ENCODE measurements at regions not wholly inside any gene's neighbourhood (a gene's known extent, or its start where the extent isn't known, plus 50 kb on each side); places are given as distances from the start of the nearest gene placed in this dataset.

DNA sequence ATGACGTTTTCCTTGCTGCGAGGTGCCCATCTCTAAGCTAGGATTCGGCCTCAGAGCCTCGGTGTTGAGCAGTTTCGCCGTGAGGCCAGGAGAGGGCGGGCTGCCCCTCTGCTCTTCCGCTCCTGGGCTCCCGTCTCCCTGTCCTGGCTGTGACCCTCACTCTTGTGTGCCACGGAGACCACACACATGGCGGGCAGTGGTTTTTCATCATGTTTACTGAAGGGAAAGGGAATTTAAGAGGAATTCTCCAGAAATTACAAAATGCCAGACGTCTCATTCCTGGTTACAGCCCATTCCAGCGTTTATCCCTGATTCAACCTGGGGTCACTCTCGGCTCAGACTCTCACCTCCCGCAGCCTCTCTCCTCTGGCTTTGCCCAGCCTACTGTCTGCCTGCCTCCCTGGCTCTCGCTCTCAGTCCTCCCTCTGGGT is 96.8 kb upstream of the ELAC2 start:
- Histone ChIP-seq H4K5ac (ENCODE audit: insufficient read length, low read depth, low read length) (no peak overlapping the region), H3K18ac (ENCODE audit: extremely low read depth, low read length) (no peak overlapping the region), H3K27ac (ENCODE audit: low read depth, low read length) (no peak overlapping the region), H3K79me2 (ENCODE audit: control insufficient read depth in 1 of 2, insufficient read depth in 2 of 2, low read length in 2 of 2) (no peaks in the 10 kb centered on the region), H2BK15ac (ENCODE audit: low read length) (no peak overlapping the region), H2BK120ac (replicated peaks; ENCODE audit: low read depth, low read length) (no peak overlapping the region), H3K27me3 (replicated peaks in 1 of 4; ENCODE audit: control insufficient read depth in 3 of 4, extremely low read depth in 1 of 4, insufficient read depth in 3 of 4, low read length in 3 of 4) (peaks cover 0 to 1% (median 0%) of the 10 kb centered on the region in 4 experiments; a peak in 1 of 7 replicates), H3K56ac (replicated peaks; ENCODE audit: insufficient read length, low read depth, low read length) (no peak overlapping the region), H4K91ac (replicated peaks; ENCODE audit: insufficient read length, low read length) (no peak overlapping the region), H3K14ac (ENCODE audit: insufficient read length) (no peak overlapping the region), H3K4me1 (replicated peaks in 1 of 4; ENCODE audit: control insufficient read depth in 3 of 4, insufficient read depth in 4 of 4, low read length in 3 of 4) (no peaks in the 10 kb centered on the region), H3K9ac (replicated peaks in 1 of 4; ENCODE audit: extremely low read depth in 1 of 4, low read depth in 3 of 4, low read length in 3 of 4) (no peak overlapping the region), H3K23ac (ENCODE audit: insufficient read length) (no peak overlapping the region), H2AK5ac (ENCODE audit: low read depth, low read length) (no peak overlapping the region), H2BK20ac (ENCODE audit: low read length) (no peak overlapping the region), H3K79me1 (ENCODE audit: low read depth, low read length) (no peaks in the 10 kb centered on the region), H3K9me3 (ENCODE audit: insufficient read depth in 2 of 2, low read depth in 1 of 2, low read length in 1 of 2) (no peaks in the 10 kb centered on the region), H2BK5ac (ENCODE audit: low read depth, low read length) (no peak overlapping the region), H3K4me2 (ENCODE audit: insufficient read depth in 1 of 2, low read depth in 2 of 2, low read length in 2 of 2) (peak overlapping the region; percentile 10 to 52; a peak in 3 of 4 replicates), H3K36me3 (ENCODE audit: control insufficient read depth in 2 of 4, insufficient read depth in 4 of 4, low read length in 3 of 4) (no peaks in the 10 kb centered on the region), H3K4me3 (ENCODE audit: extremely low read depth in 1 of 4, insufficient read depth in 2 of 4, low read depth in 3 of 4, low read length in 4 of 4) (no peak overlapping the region; a peak in 1 of 8 replicates), H2AFZ (ENCODE audit: low read length) (peak overlapping the region; percentile 94), H4K20me1 (replicated peaks in 1 of 2; ENCODE audit: control insufficient read depth in 1 of 2, insufficient read depth in 2 of 2, low read length in 2 of 2) (no peaks in the 10 kb centered on the region), H4K8ac (ENCODE audit: extremely low read depth, insufficient read depth, low read length) (no peak overlapping the region; the same call in 1 of the 2 replicates), H2BK12ac (ENCODE audit: low read depth, low read length) (no peak overlapping the region), H3K4ac (replicated peaks; ENCODE audit: insufficient read length, low read depth, low read length) (no peak overlapping the region), H3K23me2 (ENCODE audit: low read depth, low read length) (no peaks in the 10 kb centered on the region)
- CTCF ChIA-PET (ENCODE audit: partially characterized antibody) = interaction anchor here (0.7 to 1.8 kb wide), 18 partner anchors 8 to 661 kb away, joined by 3 to 10 read pairs (median 4); no protein-coding TSS in a partner anchor
- POLR2A ChIA-PET (ENCODE audit: partially characterized antibody) = no interaction called here
- FAIRE-seq (peak; percentile 83), DNase-seq (ENCODE audit: low read depth in 1 of 2, low spot score in 2 of 2) (peak; percentile 43 to 68)
- 27% methylated on average over 16 of the region's 16 CpGs; no CpG with 5 or more reads in 1 of the 2 experiments for WGBS, 2 experiments (ENCODE audit: extremely low coverage in 1 of 2, insufficient coverage in 1 of 2, insufficient read length in 1 of 2, insufficient replicate concordance in 2 of 2, low coverage in 1 of 2, low lambda C conversion rate in 2 of 2, missing lambda C conversion rate in 1 of 2)
- TF ChIP-seq GTF2F1 (IDR thresholded peaks at IDR 0.05; ENCODE audit: borderline replicate concordance, low read depth, low read length) = no peak
- no peak for TF ChIP-seq SIRT6 (IDR thresholded peaks at IDR 0.05; ENCODE audit: low read length)
- TF ChIP-seq, protein P1, sequence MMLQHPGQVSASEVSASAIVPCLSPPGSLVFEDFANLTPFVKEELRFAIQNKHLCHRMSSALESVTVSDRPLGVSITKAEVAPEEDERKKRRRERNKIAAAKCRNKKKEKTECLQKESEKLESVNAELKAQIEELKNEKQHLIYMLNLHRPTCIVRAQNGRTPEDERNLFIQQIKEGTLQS (IDR thresholded peaks at IDR 0.05; ENCODE audit: insufficient read depth, low read depth, low read length) = no peak
- no peak for TF ChIP-seq SP2 (IDR thresholded peaks at IDR 0.05; ENCODE audit: low read length)
- no peak for TF ChIP-seq SIN3A (conservative IDR thresholded peaks at IDR 0.05 in 1 of 2, IDR thresholded peaks at IDR 0.05 in 1 of 2; ENCODE audit: low read depth in 1 of 2, low read length in 2 of 2)
- no peak for TF ChIP-seq CHD1 (IDR thresholded peaks at IDR 0.05; ENCODE audit: low read depth, low read length)
- TF ChIP-seq CBX8 (IDR thresholded peaks at IDR 0.05; ENCODE audit: borderline replicate concordance, low read depth, low read length) = no peak
- peak; percentile 88 for TF ChIP-seq RAD21 (IDR thresholded peaks at IDR 0.05 in 1 of 2, conservative IDR thresholded peaks at IDR 0.05 in 1 of 2; ENCODE audit: low read depth in 2 of 2, low read length in 2 of 2)
- TF ChIP-seq, protein P2, sequence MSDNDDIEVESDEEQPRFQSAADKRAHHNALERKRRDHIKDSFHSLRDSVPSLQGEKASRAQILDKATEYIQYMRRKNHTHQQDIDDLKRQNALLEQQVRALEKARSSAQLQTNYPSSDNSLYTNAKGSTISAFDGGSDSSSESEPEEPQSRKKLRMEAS (IDR thresholded peaks at IDR 0.05) = 0 out of 2 replicates have a peak, but pooled peaks have one; percentile 8
- TF ChIP-seq KDM5A (IDR thresholded peaks at IDR 0.05; ENCODE audit: low read length) = no peak
- no peak for TF ChIP-seq TBP (IDR thresholded peaks at IDR 0.05; ENCODE audit: low read depth, low read length)
